ENCODE measurements at regions not wholly inside any gene's neighbourhood (a gene's known extent, or its start where the extent isn't known, plus 50 kb on each side); places are given as distances from the start of the nearest gene placed in this dataset.

DNA sequence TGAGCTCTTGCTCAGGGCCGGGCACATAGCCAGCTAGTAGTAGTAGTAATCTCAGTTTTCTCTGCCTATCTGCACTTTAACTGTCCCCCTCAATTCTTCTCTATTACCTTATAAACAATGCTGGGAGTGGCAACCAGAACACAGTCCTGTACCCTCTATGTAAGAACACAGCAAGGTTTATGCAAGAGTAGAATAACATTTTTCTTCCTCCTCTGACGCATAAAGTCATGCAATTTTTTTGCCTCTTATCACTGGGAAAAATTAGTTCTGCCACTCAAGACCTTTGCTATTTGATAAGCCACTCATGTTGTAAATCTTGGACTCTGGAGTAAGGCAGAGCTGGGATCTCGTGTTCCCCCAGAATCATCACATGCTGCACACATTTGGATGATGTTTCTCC is 200.7 kb upstream of the SOX11 start:
- intact Hi-C loops (cut with DNase I; ENCODE audit: low total_unique reads) = no loop called here
- no peak overlapping the region for H3K4me3 ChIP-seq
- 80 to 84% methylated on average over 3 of the region's 3 CpGs for WGBS, 2 donors

DNA sequence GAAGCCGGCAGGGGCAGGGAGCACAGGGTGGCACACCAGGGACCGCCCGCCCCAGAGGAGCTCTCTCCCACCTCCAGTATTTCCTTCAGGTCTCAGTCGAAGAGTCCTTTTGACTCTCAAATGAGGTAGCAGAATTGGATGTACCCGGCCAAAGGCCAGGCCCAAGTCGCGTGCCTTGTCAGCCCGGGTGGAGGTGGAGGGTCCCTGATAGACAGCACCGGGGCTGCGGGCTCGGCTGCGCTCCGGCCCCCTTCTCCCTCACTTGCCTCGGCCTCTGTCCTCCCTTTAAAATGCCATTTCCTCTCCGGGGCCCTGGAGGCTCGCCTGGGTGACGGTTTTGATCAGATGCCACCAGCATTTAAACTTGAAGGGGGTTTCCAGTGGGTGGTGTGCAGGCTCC is 198.9 kb upstream of the SOX11 start:
- Histone ChIP-seq H3K36me3 (ENCODE audit: low read depth, missing control alignments) (no peaks in the 10 kb centered on the region), H3K9me3 (no peaks in the 10 kb centered on the region), H3K4me3 (no peak overlapping the region), H3K27me3 (no peaks in the 10 kb centered on the region), H3K27ac (no peak overlapping the region), H3K4me1 (no peaks in the 10 kb centered on the region)
- intact Hi-C loops (cut with DNase I; ENCODE audit: low total_unique reads) = no loop called here
- DNase-seq = no peak
- TF ChIP-seq CTCF (IDR thresholded peaks at IDR 0.05) = no peak
- 64 to 67% methylated on average over 10 to 17 of the region's 17 CpGs for WGBS, 2 donors

More for the DNA sequence above, 200.7 kb upstream of the SOX11 start:
- Histone ChIP-seq H3K4me1 (no peaks in the 10 kb centered on the region), H3K27me3 (no peaks in the 10 kb centered on the region), H3K36me3 (ENCODE audit: low read depth, missing control alignments) (no peaks in the 10 kb centered on the region), H3K27ac (no peak overlapping the region), H3K9me3 (no peaks in the 10 kb centered on the region)
- DNase-seq = no peak
- TF ChIP-seq CTCF (IDR thresholded peaks at IDR 0.05) (no peak), POLR2A (IDR thresholded peaks at IDR 0.05) (no peak)

- TF ChIP-seq CTCF (IDR thresholded peaks at IDR 0.05) (no peak), POLR2A (IDR thresholded peaks at IDR 0.05) (no peak)
- Histone ChIP-seq H3K36me3 (ENCODE audit: low read depth, missing control alignments) (no peaks in the 10 kb centered on the region), H3K9me3 (no peaks in the 10 kb centered on the region), H3K27me3 (no peaks in the 10 kb centered on the region), H3K27ac (no peak overlapping the region), H3K4me3 (no peak overlapping the region), H3K4me1 (no peaks in the 10 kb centered on the region)
- no peak for DNase-seq
- 76 to 85% methylated on average over 8 of the region's 8 CpGs for WGBS, 2 donors
- intact Hi-C loops (cut with DNase I; ENCODE audit: low total_unique reads) = no loop called here
These were observed 198.0 kb upstream of the SOX11 start for GRCh38 chr2:5494212-5494611.

DNA sequence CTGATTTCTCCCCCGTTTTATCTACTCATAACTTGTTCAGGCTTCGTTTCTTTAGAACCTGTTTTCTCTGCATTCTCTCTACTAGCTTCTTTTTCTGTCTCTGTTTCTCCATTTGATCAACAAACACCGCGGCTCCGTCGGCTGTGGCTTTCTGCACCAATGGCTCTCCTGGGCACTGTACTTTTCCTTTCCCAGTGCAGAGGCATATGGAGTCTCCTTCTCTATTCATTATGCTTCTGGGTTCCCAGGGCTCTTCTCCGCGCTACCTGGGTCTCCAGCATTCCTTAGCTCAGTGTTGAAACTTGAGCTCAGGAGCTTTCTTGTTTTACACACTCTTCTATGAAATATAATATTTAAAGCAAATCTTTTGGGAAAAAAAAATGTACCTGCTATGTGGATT is 196.6 kb upstream of the SOX11 start:
- no peak for DNase-seq
- H3K4me3 ChIP-seq = no peak overlapping the region
- TF ChIP-seq CTCF (IDR thresholded peaks at IDR 0.05) (no peak), POLR2A (IDR thresholded peaks at IDR 0.05) (no peak)
- no peaks in the 10 kb centered on the region for H3K36me3 ChIP-seq (ENCODE audit: low read depth, missing control alignments)
- intact Hi-C loops (cut with DNase I; ENCODE audit: low total_unique reads) = no loop called here
- H3K27me3 ChIP-seq = no peaks in the 10 kb centered on the region
- WGBS, 2 donors = 71 to 77% methylated on average over 8 of the region's 8 CpGs
- H3K9me3 ChIP-seq = no peaks in the 10 kb centered on the region
- no peaks in the 10 kb centered on the region for H3K4me1 ChIP-seq
- no peak overlapping the region for H3K27ac ChIP-seq

DNA sequence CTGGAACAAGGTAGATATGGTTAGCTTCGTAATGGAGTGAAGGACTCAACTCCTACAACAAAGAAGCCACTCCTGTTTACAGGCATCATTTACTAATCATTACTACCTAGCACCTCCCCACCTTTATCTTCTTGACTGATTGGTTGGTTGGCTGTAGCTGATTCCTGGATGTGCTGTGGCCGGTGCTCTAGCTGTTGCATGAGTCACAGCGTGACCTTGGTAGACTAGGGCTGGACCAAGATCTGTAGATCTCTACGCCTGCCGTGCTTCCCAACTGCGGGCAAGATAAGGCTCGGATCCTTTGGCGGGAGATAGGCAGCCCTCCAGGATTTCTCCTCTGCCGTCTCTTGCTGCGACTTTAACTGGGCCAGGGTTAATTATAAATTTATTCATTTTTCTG is 194.3 kb upstream of the SOX11 start:
- Histone ChIP-seq H3K27ac (no peak overlapping the region), H3K36me3 (ENCODE audit: low read depth, missing control alignments) (no peaks in the 10 kb centered on the region), H3K4me3 (no peak overlapping the region), H3K4me1 (no peaks in the 10 kb centered on the region), H3K27me3 (no peaks in the 10 kb centered on the region), H3K9me3 (no peaks in the 10 kb centered on the region)
- intact Hi-C loops (cut with DNase I; ENCODE audit: low total_unique reads) = no loop called here
- WGBS, 2 donors = 86 to 93% methylated on average over 10 of the region's 10 CpGs
- no peak for TF ChIP-seq CTCF (IDR thresholded peaks at IDR 0.05)
- TF ChIP-seq POLR2A (IDR thresholded peaks at IDR 0.05) = no peak
- no peak for DNase-seq
